Right cardiac atrium (tissue), 5 donors: ENCODE measurements at regions not wholly inside any gene's neighbourhood (a gene's known extent, or its start where the extent isn't known, plus 50 kb on each side); places are given as distances from the start of the nearest gene placed in this dataset.
"Not testable (repeated sequence)": the region's sequence is repeated elsewhere in the genome, so short reads cannot be mapped to it uniquely, and the experiment has no call there.

Experiments
- ATAC-seq, 2 donors: fragments of 200-7000 bp; cut with Tn5 transposase; one replicate each; pipeline versions ENCODE4 v1.8.0 to v1.9.1; 2020; ENCODE audit warnings: moderate library complexity in 2 of 2, mild to moderate bottlenecking in 1 of 2
- DNase-seq, 3 donors: peaks; one replicate each; pipeline ENCODE4 v3.0.0-alpha.2; 2020
- H3K27ac ChIP-seq: one replicate; pipeline ENCODE4 v1.5.1; 2013; ENCODE audit warnings: mild to moderate bottlenecking, low read length, control low read depth, moderate library complexity
- H3K27me3 ChIP-seq: one replicate; pipeline ENCODE4 v1.6.1; 2013; ENCODE audit not compliant: control insufficient read depth, insufficient read depth
- H3K4me1 ChIP-seq: one replicate; pipeline ENCODE4 v1.6.1; 2013; ENCODE audit warnings: low read length; ENCODE audit not compliant: control insufficient read depth, insufficient read depth
- H3K4me3 ChIP-seq: one replicate; pipeline ENCODE4 v1.5.1; 2013; ENCODE audit warnings: low read length, control low read depth
- H3K9me3 ChIP-seq: one replicate; pipeline ENCODE4 v1.6.1; 2013; ENCODE audit warnings: low read length; ENCODE audit not compliant: control insufficient read depth
- WGBS: extraction: QIAGEN DNeasy Blood & Tissue Kit; methylation state at CpG from one replicate; pipeline ENCODE4 v1.1.7; 2013; 5-methylcytosine and 5-hydroxymethylcytosine counted together
- intact Hi-C, 4 donors: fragments of 100-400 bp; cut with DNase I; formaldehyde crosslinking; loops; one replicate each; pipeline versions ENCODE4 v1.11.0 to v1.14.0; 2022 to 2023
- donor health status: healthy with polysubstance abuse.
- donor health status: DM: no; HTN: yes; CAD: no.
- donor health status: DM: no; HTN: no; CAD: no.
- donor health status: DM: no; HTN: yes; CAD: no; lungs with severe emphysema.
- donor health status: DM: yes; HTN: yes; CAD: no.

DNA sequence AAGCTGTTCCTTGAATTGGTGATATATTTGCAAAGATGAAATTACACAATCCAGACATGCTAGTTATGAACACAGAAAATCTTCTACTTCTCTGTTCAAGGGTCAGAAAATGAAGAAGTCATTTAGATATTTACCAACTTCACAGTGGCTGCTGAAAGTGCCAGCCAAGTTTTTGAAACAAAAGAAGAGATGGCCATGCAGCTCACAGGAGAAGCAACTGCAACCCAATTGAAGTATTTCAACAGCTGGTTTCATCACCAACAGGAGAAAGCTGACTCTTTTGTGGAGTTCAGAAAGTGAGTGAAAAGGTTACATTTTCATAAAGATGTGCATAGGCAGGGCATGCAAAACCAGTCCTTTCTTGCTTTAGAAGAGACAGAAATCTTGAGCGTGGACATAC, 70.1 kb upstream of the LSM6 start:
- intact Hi-C loops = no loop called here
- no peaks in the 10 kb centered on the region for H3K9me3 ChIP-seq
- no peaks in the 10 kb centered on the region for H3K27me3 ChIP-seq
- 90% methylated on average over 1 of the region's 1 CpG for WGBS
- no peak for DNase-seq
- ATAC-seq = peak in 1 of 2 donors; percentile 46
- no peaks in the 10 kb centered on the region for H3K4me1 ChIP-seq
- no peak overlapping the region for H3K4me3 ChIP-seq
- H3K27ac ChIP-seq = no peak overlapping the region

DNA sequence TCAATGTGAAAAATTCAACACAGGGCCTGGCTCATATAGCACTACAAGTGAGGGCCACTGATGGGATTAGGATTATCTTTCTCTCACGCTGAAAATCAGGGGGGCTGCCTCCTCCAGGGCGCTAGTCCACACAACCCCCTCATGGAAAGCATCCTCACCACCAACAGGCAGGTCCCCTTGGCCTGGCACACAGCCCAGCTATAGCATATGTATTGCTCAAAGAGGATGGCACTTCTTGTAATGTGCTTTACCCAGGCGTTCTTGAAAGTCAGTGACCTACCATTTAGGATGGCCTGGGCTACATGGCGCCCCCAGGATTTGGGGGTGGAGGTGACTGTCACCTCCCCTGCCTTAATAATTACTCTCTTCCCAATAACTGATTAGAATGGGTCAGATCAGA, 71.0 kb upstream of the LSM6 start:
- Histone ChIP-seq H3K4me1 (no peaks in the 10 kb centered on the region), H3K27ac (no peak overlapping the region), H3K4me3 (no peak overlapping the region), H3K27me3 (no peaks in the 10 kb centered on the region), H3K9me3 (no peaks in the 10 kb centered on the region)
- ATAC-seq = no peak
- WGBS = 82% methylated on average over 4 of the region's 4 CpGs
- DNase-seq = no peak
- intact Hi-C loops = no loop called here

DNA sequence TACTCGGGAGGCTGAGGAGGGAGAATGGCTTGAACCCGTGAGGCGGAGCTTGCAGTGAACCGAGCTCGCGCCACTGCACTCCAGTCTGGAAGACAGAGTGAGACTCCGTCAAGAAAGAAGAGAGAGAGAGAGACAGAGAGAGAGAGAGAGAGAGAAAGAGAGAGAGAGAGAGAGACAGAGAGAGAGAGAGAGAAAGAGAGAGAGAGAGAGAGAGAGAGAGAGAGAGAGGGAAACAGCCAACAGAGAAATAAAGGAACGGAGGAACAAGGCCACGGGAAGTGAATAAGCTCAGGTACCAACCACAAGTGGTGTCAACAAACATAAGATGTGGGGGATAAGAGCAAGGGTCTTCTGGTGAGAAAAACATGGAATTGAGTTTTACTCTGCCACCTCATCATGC, 71.5 kb upstream of the LSM6 start:
- ATAC-seq, H3K4me3 ChIP-seq, H3K27me3 ChIP-seq, DNase-seq, H3K27ac ChIP-seq, intact Hi-C loops, H3K9me3 ChIP-seq, H3K4me1 ChIP-seq: not testable (repeated sequence)
- WGBS = 92% methylated on average over 9 of the region's 9 CpGs

DNA sequence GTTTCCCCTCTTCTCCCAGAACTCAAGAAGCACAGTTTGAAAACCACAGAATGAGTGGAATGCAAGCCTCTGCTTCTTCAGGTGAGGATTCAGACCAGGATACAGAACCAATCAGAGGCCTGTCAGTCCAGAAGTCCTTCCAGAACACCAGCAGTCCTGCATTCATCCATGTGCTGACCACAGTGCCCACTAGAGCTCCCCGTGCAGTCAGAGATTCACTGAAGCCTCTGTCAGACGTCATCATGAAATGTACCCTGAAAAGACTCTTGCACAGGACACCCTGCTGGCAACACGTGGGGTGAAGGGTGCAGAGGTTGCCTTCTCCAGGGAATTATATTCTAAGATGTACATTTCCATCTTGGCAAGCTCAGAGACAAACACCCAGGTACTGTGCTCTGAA, 75.9 kb upstream of the LSM6 start:
- Histone ChIP-seq H3K27ac (no peak overlapping the region), H3K4me1 (no peaks in the 10 kb centered on the region), H3K27me3 (no peaks in the 10 kb centered on the region), H3K4me3 (no peak overlapping the region), H3K9me3 (no peaks in the 10 kb centered on the region)
- 70% methylated on average over 3 of the region's 3 CpGs for WGBS
- intact Hi-C loops = no loop called here
- ATAC-seq = no peak
- no peak for DNase-seq

DNA sequence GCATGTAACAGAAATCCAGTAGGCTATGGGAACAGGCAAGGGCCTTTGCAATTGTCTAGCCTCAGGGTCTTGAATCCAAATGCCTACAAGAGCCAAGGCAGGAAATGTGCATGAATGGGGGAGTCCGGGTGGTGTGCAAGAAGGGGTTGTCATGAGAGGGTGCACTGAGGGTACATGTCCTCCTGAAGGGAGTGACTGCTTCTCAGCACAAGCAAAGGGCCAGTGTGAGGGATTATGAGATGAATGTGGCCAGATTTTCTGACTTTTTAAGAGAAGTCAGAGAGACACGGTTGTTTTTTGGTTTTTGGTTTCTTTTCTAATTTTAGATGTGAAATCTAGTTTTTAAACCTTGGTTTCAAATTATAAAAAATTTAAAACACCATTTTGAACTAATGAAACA, 76.5 kb upstream of the LSM6 start:
- WGBS = 80% methylated on average over 2 of the region's 2 CpGs
- intact Hi-C loops = no loop called here
- no peaks in the 10 kb centered on the region for H3K4me1 ChIP-seq

DNA sequence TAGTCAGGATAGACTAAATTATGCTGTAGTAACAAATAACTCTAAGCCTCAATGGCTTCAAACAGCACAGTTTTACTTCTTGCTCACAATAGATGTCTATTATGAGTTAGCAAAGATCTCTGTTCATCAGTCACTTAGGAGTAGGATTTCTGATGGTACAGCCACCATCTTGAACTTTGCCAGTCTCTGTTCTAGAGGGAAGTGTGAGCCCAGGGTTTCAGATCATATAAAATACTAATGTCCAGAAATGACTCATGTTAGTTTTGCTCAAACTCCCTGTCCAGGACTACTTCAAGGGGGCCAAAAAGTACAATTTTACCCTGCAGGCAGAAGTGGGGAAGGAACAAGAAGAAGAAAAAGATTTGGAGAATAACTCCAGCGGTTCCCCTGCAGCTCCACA, 77.1 kb upstream of the LSM6 start:
- ATAC-seq (no peak), DNase-seq (no peak)
- H3K27ac ChIP-seq = no peak overlapping the region
- no peak overlapping the region for H3K4me3 ChIP-seq
- intact Hi-C loops = no loop called here
- no peaks in the 10 kb centered on the region for H3K9me3 ChIP-seq
- no peaks in the 10 kb centered on the region for H3K27me3 ChIP-seq
- WGBS = 95% methylated on average over 1 of the region's 1 CpG
- no peaks in the 10 kb centered on the region for H3K4me1 ChIP-seq

More for the DNA sequence above, 76.5 kb upstream of the LSM6 start:
- H3K9me3 ChIP-seq = no peaks in the 10 kb centered on the region
- H3K27ac ChIP-seq = no peak overlapping the region
- DNase-seq (no peak), ATAC-seq (no peak)
- no peak overlapping the region for H3K4me3 ChIP-seq
- H3K27me3 ChIP-seq = no peaks in the 10 kb centered on the region

DNA sequence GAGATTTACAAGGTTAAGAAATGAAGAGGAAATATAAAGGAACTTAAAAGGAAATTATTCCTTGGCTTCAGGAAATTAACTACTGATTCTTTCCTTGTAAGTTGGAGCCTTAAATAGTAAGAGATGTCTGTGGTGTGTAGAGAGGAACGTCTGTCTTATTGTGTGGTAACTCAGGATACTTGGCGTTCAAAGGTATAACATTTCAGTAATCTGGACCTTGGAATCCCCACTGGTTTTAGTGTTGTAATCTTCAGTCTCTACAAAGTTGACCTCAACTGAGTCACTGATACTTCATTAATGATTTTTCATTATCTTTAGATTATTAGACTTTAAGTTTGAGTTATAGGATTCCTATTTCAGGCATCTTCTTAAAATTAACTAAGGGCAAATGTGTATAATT, 79.1 kb upstream of the LSM6 start:
- Histone ChIP-seq H3K4me1 (no peaks in the 10 kb centered on the region), H3K4me3 (no peak overlapping the region), H3K9me3 (no peaks in the 10 kb centered on the region), H3K27ac (no peak overlapping the region), H3K27me3 (no peaks in the 10 kb centered on the region)
- intact Hi-C loops = no loop called here
- WGBS = 60% methylated on average over 2 of the region's 2 CpGs
- no peak for ATAC-seq
- DNase-seq = no peak

DNA sequence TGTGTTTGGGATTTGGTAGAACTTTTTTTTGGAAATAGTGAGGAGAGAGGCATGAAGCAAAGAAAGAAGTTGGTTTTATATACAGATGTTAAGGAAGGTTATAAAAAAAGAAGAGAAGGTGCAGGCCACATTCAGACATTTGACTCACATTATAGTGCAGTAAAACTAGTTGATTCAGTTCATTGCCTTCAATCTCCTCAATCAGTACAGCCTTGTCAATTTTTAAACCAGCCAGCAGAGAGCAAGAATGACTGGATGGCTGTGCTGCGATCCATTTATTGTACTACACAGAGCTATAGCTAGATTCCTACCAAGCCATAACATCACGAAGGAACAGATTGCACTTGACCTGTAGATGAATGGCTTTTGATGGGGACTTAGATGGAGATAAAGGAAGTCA, 79.7 kb upstream of the LSM6 start:
- intact Hi-C loops = no loop called here
- Histone ChIP-seq H3K9me3 (no peaks in the 10 kb centered on the region), H3K27ac (no peak overlapping the region), H3K4me1 (no peaks in the 10 kb centered on the region), H3K27me3 (no peaks in the 10 kb centered on the region), H3K4me3 (no peak overlapping the region)
- 92% methylated on average over 2 of the region's 2 CpGs for WGBS
- DNase-seq (no peak), ATAC-seq (no peak)

DNA sequence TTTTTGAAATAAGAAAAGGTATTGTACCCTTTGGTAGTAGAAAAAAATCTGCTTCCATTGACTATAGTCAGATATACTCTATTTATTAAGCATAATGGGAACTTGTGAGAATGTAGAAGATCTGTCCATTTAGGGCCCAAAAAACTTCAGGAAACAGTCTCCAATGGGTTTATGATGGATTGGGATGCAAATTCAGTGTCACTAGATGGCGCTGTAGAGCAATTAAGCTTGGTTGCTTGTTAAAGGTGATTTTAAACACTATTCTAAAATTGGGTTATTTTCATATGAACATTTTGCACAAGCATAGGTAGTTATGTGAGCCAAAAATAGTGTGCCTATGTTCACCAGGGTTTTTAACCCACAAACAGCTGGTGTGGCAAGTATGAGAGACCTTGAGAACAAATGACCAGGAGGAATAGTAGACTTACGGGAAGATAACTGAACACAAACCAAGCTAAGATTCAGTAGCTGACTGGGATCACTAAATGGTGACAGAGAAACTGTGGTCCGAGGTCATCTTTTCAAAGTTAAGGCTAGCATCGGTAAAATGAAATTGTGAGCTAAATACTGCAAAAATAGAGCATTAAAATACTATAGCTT, 80.3 kb upstream of the LSM6 start:
- Histone ChIP-seq H3K4me3 (no peak overlapping the region), H3K27me3 (no peaks in the 10 kb centered on the region), H3K4me1 (no peaks in the 10 kb centered on the region), H3K9me3 (no peaks in the 10 kb centered on the region), H3K27ac (no peak overlapping the region)
- 57% methylated on average over 4 of the region's 4 CpGs for WGBS
- intact Hi-C loops = no loop called here
- no peak for DNase-seq
- no peak for ATAC-seq

DNA sequence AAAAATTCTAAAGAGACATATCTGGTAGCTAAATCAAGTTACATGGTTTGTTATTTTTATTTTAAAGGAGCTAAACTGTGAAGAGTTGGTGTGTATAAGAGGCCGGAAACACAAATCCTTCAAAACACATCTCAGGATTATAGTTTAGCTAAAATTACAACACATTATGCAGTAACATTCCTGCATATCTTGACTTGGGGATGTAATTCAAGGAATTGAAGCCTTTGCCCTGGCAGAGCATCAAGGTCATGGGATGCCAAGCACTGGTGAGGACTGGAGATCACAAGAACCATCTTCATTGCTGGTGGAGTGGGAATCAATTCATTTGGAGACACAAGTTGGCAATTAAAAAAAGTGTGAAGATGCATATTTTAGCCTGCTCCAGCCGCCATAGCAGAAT, 86.8 kb upstream of the LSM6 start:
- Histone ChIP-seq H3K27ac (no peak overlapping the region), H3K27me3 (no peaks in the 10 kb centered on the region), H3K4me1 (no peaks in the 10 kb centered on the region), H3K4me3 (no peak overlapping the region), H3K9me3 (no peaks in the 10 kb centered on the region)
- DNase-seq (no peak), ATAC-seq (no peak)
- WGBS = 94% methylated on average over 2 of the region's 2 CpGs
- intact Hi-C loops = no loop called here

DNA sequence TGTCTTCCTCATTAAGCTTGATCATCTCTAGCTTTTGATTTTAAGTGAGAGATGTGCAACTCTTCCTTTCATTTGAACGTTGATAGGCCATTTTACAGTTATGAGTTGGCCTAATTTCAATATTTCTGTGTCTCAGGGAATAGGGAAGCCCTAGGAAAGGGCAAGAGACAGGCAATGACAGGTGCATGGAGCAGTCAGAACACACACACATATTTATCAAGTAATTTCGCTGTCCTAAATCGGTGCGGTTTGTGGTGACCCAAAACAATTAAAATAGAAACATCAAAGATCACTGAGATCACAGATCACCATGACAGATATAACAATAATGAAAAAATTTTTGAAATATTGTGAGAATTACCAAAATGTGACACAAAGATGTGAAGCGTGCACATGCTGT, 87.7 kb upstream of the LSM6 start:
- intact Hi-C loops = no loop called here
- Histone ChIP-seq H3K9me3 (no peaks in the 10 kb centered on the region), H3K27ac (no peak overlapping the region), H3K27me3 (no peaks in the 10 kb centered on the region), H3K4me1 (no peaks in the 10 kb centered on the region), H3K4me3 (no peak overlapping the region)
- no peak for DNase-seq
- no peak for ATAC-seq
- WGBS = 86% methylated on average over 5 of the region's 5 CpGs

DNA sequence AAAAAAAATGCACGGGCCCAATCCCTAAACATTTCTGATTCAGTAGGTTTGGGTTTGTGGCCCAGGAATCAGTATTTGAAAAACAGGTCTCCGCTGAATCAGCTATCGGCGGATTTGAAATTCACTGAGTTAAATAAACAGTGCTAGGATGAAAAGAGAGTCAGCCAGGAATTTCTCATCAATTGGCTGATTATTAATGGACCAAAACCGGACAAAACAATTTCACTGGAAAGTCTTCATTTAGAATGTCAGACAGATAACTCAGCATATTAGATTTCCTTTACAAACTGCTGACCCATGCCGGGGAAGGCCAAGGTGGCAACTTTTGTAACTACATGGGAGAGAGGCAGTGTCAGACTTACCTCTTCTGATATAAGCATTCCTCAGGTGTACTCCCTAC, 99.4 kb upstream of the LSM6 start:
- ATAC-seq (no peak), DNase-seq (no peak)
- H3K9me3 ChIP-seq = no peaks in the 10 kb centered on the region
- no peaks in the 10 kb centered on the region for H3K27me3 ChIP-seq
- H3K4me1 ChIP-seq = no peaks in the 10 kb centered on the region
- 90% methylated on average over 6 of the region's 6 CpGs for whole genome bisulfite sequencing
- no peak overlapping the region for H3K4me3 ChIP-seq
- H3K27ac ChIP-seq = no peak overlapping the region
- intact Hi-C loops = no loop called here
